Spinal cord (tissue), 9 donors: ENCODE measurements at regions not wholly inside any gene's neighbourhood (a gene's known extent, or its start where the extent isn't known, plus 50 kb on each side); places are given as distances from the start of the nearest gene placed in this dataset.
"Not testable (repeated sequence)": the region's sequence is repeated elsewhere in the genome, so short reads cannot be mapped to it uniquely, and the experiment has no call there.

Experiments used
- DNase-seq, 6 donors: peaks; one replicate each; pipeline versions ENCODE4 v3.0.0 to v3.0.0-alpha.2; 2013 to 2015; ENCODE audit warnings: low spot score in 6 of 6, low read depth in 4 of 6
- H3K27ac ChIP-seq: one replicate; pipeline ENCODE4 v1.5.1; 2013; ENCODE audit warnings: low read depth, low read length, control low read depth
- H3K27me3 ChIP-seq: one replicate; pipeline ENCODE4 v1.6.1; 2013; ENCODE audit warnings: low read length; ENCODE audit not compliant: control insufficient read depth, insufficient read depth
- H3K36me3 ChIP-seq: one replicate; pipeline ENCODE4 v1.6.1; 2013; ENCODE audit warnings: low read length; ENCODE audit not compliant: control insufficient read depth, insufficient read depth
- H3K4me1 ChIP-seq: one replicate; pipeline ENCODE4 v1.6.1; 2013; ENCODE audit warnings: low read length; ENCODE audit not compliant: control insufficient read depth, insufficient read depth
- H3K4me3 ChIP-seq: one replicate; pipeline ENCODE4 v1.5.1; 2013; ENCODE audit warnings: low read depth, low read length, control low read depth
- H3K9me3 ChIP-seq: one replicate; pipeline ENCODE4 v1.6.1; 2013; ENCODE audit warnings: low read length; ENCODE audit not compliant: control insufficient read depth, insufficient read depth
- WGBS: methylation state at CpG from one replicate; pipeline ENCODE4 v1.1.5; 2013; ENCODE audit warnings: missing lambda C conversion rate; ENCODE audit not compliant: insufficient coverage; 5-methylcytosine and 5-hydroxymethylcytosine counted together
- donor health status: healthy.

GRCh38 chr7:127317447-127317961 lies 64.8 kb upstream of the GRM8 start:
- Histone ChIP-seq H3K4me1 (no peaks in the 10 kb centered on the region), H3K27ac (no peak overlapping the region), H3K9me3 (no peaks in the 10 kb centered on the region), H3K36me3 (no peaks in the 10 kb centered on the region), H3K27me3 (no peaks in the 10 kb centered on the region), H3K4me3 (no peak overlapping the region)
- no CpG with 5 or more reads among the region's 1 CpG for WGBS
- DNase-seq: no peak

GRCh38 chr7:127316819-127317218 lies 64.1 kb upstream of the GRM8 start:
- DNase-seq, H3K27ac ChIP-seq, H3K4me3 ChIP-seq, H3K27me3 ChIP-seq, H3K4me1 ChIP-seq, H3K36me3 ChIP-seq, H3K9me3 ChIP-seq: not testable (repeated sequence)

- Histone ChIP-seq H3K4me3 (no peak overlapping the region), H3K36me3 (no peaks in the 10 kb centered on the region), H3K4me1 (no peaks in the 10 kb centered on the region), H3K27me3 (no peaks in the 10 kb centered on the region), H3K27ac (no peak overlapping the region), H3K9me3 (no peaks in the 10 kb centered on the region)
- DNase-seq: no peak
- WGBS: 68% methylated on average over 3 of the region's 5 CpGs
Measured at GRCh38 chr7:127304087-127304486, 51.3 kb upstream of the GRM8 start.

- Histone ChIP-seq H3K4me1 (no peaks in the 10 kb centered on the region), H3K27ac (no peak overlapping the region), H3K36me3 (no peaks in the 10 kb centered on the region), H3K27me3 (no peaks in the 10 kb centered on the region), H3K4me3 (no peak overlapping the region), H3K9me3 (peaks cover under 1% of the 10 kb centered on the region)
- 60% methylated on average over 1 of the region's 2 CpGs for WGBS
- peak in 1 of 6 donors; percentile 35 for DNase-seq
Measured at GRCh38 chr7:127303102-127303501, 50.4 kb upstream of the GRM8 start.
